SK-N-MC (cell line): ENCODE measurements at regions not wholly inside any gene's neighbourhood (a gene's known extent, or its start where the extent isn't known, plus 50 kb on each side); places are given as distances from the start of the nearest gene placed in this dataset.

Experiments
- EZH2 ChIP-seq: fragments of 200-600 bp; sonication (generic); IDR thresholded peaks from one replicate; pipeline ENCODE4 v1.6.1; 2017; ENCODE audit warnings: antibody characterized with exemption
- FOXP2 ChIP-seq: optimal IDR thresholded peaks from 2 replicates; pipeline ENCODE3; 2011; ENCODE audit warnings: mild to moderate bottlenecking, moderate library complexity; ENCODE audit not compliant: insufficient read depth; ENCODE audit errors: extremely low read length, control extremely low read depth
- POLR2AphosphoS5 ChIP-seq: IDR thresholded peaks from 2 replicates; pipeline ENCODE4 v1.6.1; 2012; ENCODE audit warnings: mild to moderate bottlenecking, low read depth, low read length, borderline replicate concordance

- no peak for TF ChIP-seq EZH2
- no peak for TF ChIP-seq POLR2AphosphoS5
- no peak for TF ChIP-seq FOXP2
Measured at GRCh38 chr14:98591161-98591560, 680.8 kb downstream of the BCL11B start.
